IMR-90 (cell line): ENCODE measurements at regions not wholly inside any gene's neighbourhood (a gene's known extent, or its start where the extent isn't known, plus 50 kb on each side); places are given as distances from the start of the nearest gene placed in this dataset.

ENCODE experiments used
- ATAC-seq: fragments of 200-7000 bp; cut with Tn5 transposase; 2 replicates; pipeline ENCODE4 v1.9.1; 2020; ENCODE audit warnings: low read depth, mild to moderate bottlenecking, moderate library complexity
- BruUV-seq: library from RNA; stranded (reverse); fragments of 400-500 nt; replicated peaks from 2 replicates; lab custom pipeline; 2021; lab: Mats Ljungman, UMichigan
- CTCF ChIA-PET: fragments of 300-600 bp; formaldehyde crosslinking; extraction: SDS; loops from one replicate; lab custom pipeline; 2021; ENCODE audit warnings: antibody characterized with exemption; lab: Yijun Ruan, JAX
- POLR2A ChIA-PET: fragments of 300-600 bp; sonication (Branson Sonifier 250); formaldehyde crosslinking; loops from one replicate; lab custom pipeline; 2022; ENCODE audit warnings: antibody characterized with exemption; ENCODE audit not compliant: unreplicated experiment; lab: Charles Lee
- DNase-seq: peaks from one replicate; pipeline ENCODE4 v3.0.0; 2013
- H2AFZ ChIP-seq: replicated peaks from 2 replicates; pipeline ENCODE3; 2013; ENCODE audit warnings: low read length, mild to moderate bottlenecking; ENCODE audit not compliant: poor library complexity
- H2AK5ac ChIP-seq: 2 replicates; pipeline ENCODE4 v1.6.1; 2013; ENCODE audit warnings: low read depth, low read length, inconsistent platforms
- H2AK9ac ChIP-seq: replicated peaks from 2 replicates; pipeline ENCODE3; 2013; ENCODE audit warnings: mild to moderate bottlenecking, low read depth, low read length, moderate library complexity; ENCODE audit not compliant: poor library complexity
- H2BK120ac ChIP-seq: 2 replicates; pipeline ENCODE4 v1.6.1; 2013; ENCODE audit warnings: low read depth, low read length, inconsistent platforms
- H2BK15ac ChIP-seq: 3 replicates; pipeline ENCODE4 v1.6.1; 2013; ENCODE audit warnings: low read depth, low read length, inconsistent platforms
- H2BK20ac ChIP-seq: 2 replicates; pipeline ENCODE4 v1.6.1; 2013; ENCODE audit warnings: low read depth, mild to moderate bottlenecking, inconsistent platforms, low read length, moderate library complexity
- H2BK5ac ChIP-seq: 2 replicates; pipeline ENCODE4 v1.6.1; 2013; ENCODE audit warnings: mild to moderate bottlenecking, low read depth, low read length, inconsistent platforms; ENCODE audit not compliant: poor library complexity, severe bottlenecking
- H3K14ac ChIP-seq: replicated peaks from 2 replicates; pipeline ENCODE4 v1.6.1; 2013; ENCODE audit warnings: low read depth, low read length, inconsistent platforms
- H3K18ac ChIP-seq: 2 replicates; pipeline ENCODE4 v1.6.1; 2013; ENCODE audit warnings: low read depth, low read length, control low read depth
- H3K23ac ChIP-seq: 2 replicates; pipeline ENCODE4 v1.6.1; 2013; ENCODE audit warnings: low read depth, low read length, inconsistent platforms
- H3K27ac ChIP-seq: 2 replicates; pipeline ENCODE4 v1.5.1; 2013; ENCODE audit warnings: mild to moderate bottlenecking, control low read depth, low read length; ENCODE audit not compliant: insufficient read depth
- H3K27me3 ChIP-seq: 2 replicates; pipeline ENCODE4 v1.6.1; 2013; ENCODE audit warnings: low read length; ENCODE audit not compliant: control insufficient read depth, insufficient read depth
- H3K36me3 ChIP-seq: 2 replicates; pipeline ENCODE4 v1.6.1; 2013; ENCODE audit warnings: low read length, mixed read lengths; ENCODE audit not compliant: control insufficient read depth, insufficient read depth
- H3K4ac ChIP-seq: 2 replicates; pipeline ENCODE4 v1.6.1; 2013; ENCODE audit warnings: low read depth, low read length, inconsistent platforms
- H3K4me1 ChIP-seq: 2 replicates; pipeline ENCODE4 v1.6.1; 2013; ENCODE audit warnings: low read length, mixed read lengths; ENCODE audit not compliant: control insufficient read depth, insufficient read depth
- H3K4me2 ChIP-seq: 2 replicates; pipeline ENCODE4 v1.6.1; 2013; ENCODE audit warnings: low read depth, mild to moderate bottlenecking, control low read depth, low read length, moderate library complexity
- H3K4me3 ChIP-seq: 2 replicates; pipeline ENCODE4 v1.5.1; 2013; ENCODE audit warnings: low read depth, mild to moderate bottlenecking, control low read depth, low read length, moderate library complexity; ENCODE audit not compliant: insufficient read depth
- H3K56ac ChIP-seq: 2 replicates; pipeline ENCODE4 v1.6.1; 2013; ENCODE audit warnings: low read length, inconsistent platforms; ENCODE audit not compliant: insufficient read depth; ENCODE audit errors: extremely low read depth
- H3K79me1 ChIP-seq, 2 experiments: 2 replicates each; pipeline ENCODE4 v1.6.1; 2013; ENCODE audit warnings: low read length in 2 of 2, inconsistent platforms in 1 of 2, low read depth in 1 of 2
- H3K9ac ChIP-seq: 2 replicates; pipeline ENCODE4 v1.6.1; 2013; ENCODE audit warnings: low read depth, low read length, control low read depth
- H3K9me1 ChIP-seq: 2 replicates; pipeline ENCODE4 v1.6.1; 2013; ENCODE audit warnings: low read length, inconsistent platforms; ENCODE audit not compliant: insufficient read depth
- H3K9me3 ChIP-seq: 2 replicates; pipeline ENCODE4 v1.6.1; 2013; ENCODE audit warnings: low read length; ENCODE audit not compliant: control insufficient read depth, insufficient read depth
- H4K20me1 ChIP-seq: 2 replicates; pipeline ENCODE4 v1.6.1; 2013; ENCODE audit warnings: low read length, inconsistent platforms; ENCODE audit not compliant: insufficient read depth
- H4K5ac ChIP-seq: 2 replicates; pipeline ENCODE4 v1.6.1; 2013; ENCODE audit warnings: mild to moderate bottlenecking, low read depth, low read length, control low read depth
- H4K8ac ChIP-seq, 2 experiments: 2 replicates each; pipeline ENCODE4 v1.6.1; 2013; ENCODE audit warnings: low read depth in 2 of 2, low read length in 2 of 2, control low read depth in 1 of 2, inconsistent platforms in 1 of 2
- H4K91ac ChIP-seq: 2 replicates; pipeline ENCODE4 v1.6.1; 2013; ENCODE audit warnings: low read depth, low read length, inconsistent platforms; ENCODE audit not compliant: insufficient read depth
- BHLHE40 ChIP-seq: fragments of 150-350 bp; IDR thresholded peaks from 2 replicates; pipeline ENCODE4 v1.6.1; 2016; ENCODE audit warnings: mild to moderate bottlenecking, low read depth, low read length
- CEBPB ChIP-seq: IDR thresholded peaks from 2 replicates; pipeline ENCODE4 v1.6.1; 2012; ENCODE audit warnings: low read depth, low read length, improper control_type of control experiment
- CHD1 ChIP-seq: IDR thresholded peaks from 2 replicates; pipeline ENCODE4 v1.6.1; 2012; ENCODE audit warnings: low read depth, low read length, improper control_type of control experiment
- CTCF ChIP-seq: conservative IDR thresholded peaks from 2 replicates; pipeline ENCODE4 v1.5.1; 2012; ENCODE audit warnings: mild to moderate bottlenecking, low read depth, low read length, improper control_type of control experiment
- ELK1 ChIP-seq: fragments of 150-350 bp; IDR thresholded peaks from 2 replicates; pipeline ENCODE4 v1.6.1; 2016; ENCODE audit warnings: low read depth, mild to moderate bottlenecking, low read length, moderate library complexity, borderline replicate concordance
- FOS ChIP-seq: fragments of 150-350 bp; IDR thresholded peaks from 2 replicates; pipeline ENCODE4 v1.6.1; 2016; ENCODE audit warnings: low read depth, low read length
- MAFK ChIP-seq: IDR thresholded peaks from 2 replicates; pipeline ENCODE4 v1.6.1; 2012; ENCODE audit warnings: low read depth, low read length, improper control_type of control experiment
- MAZ ChIP-seq: IDR thresholded peaks from 2 replicates; pipeline ENCODE4 v1.6.1; 2012; ENCODE audit warnings: low read depth, mild to moderate bottlenecking, low read length, improper control_type of control experiment, moderate library complexity, borderline replicate concordance
- MXI1 ChIP-seq: IDR thresholded peaks from 2 replicates; pipeline ENCODE4 v1.6.1; 2012; ENCODE audit warnings: low read depth, mild to moderate bottlenecking, low read length, moderate library complexity, borderline replicate concordance
- NFE2L2 ChIP-seq: fragments of 150-350 bp; IDR thresholded peaks from 2 replicates; pipeline ENCODE4 v1.6.1; 2016; ENCODE audit warnings: low read depth, mild to moderate bottlenecking, low read length
- POLR2A ChIP-seq: IDR thresholded peaks from 2 replicates; pipeline ENCODE4 v1.6.1; 2012; ENCODE audit warnings: mild to moderate bottlenecking, low read depth, low read length
- RAD21 ChIP-seq: IDR thresholded peaks from 2 replicates; pipeline ENCODE4 v1.6.1; 2012; ENCODE audit warnings: low read length, improper control_type of control experiment
- RCOR1 ChIP-seq: IDR thresholded peaks from 2 replicates; pipeline ENCODE4 v1.6.1; 2012; ENCODE audit warnings: mild to moderate bottlenecking, low read length, improper control_type of control experiment; ENCODE audit not compliant: insufficient replicate concordance
- RFX5 ChIP-seq: IDR thresholded peaks from 2 replicates; pipeline ENCODE4 v1.8.0; 2012; ENCODE audit warnings: low read depth, mild to moderate bottlenecking, low read length, moderate library complexity
- SMC3 ChIP-seq: fragments of 150-350 bp; IDR thresholded peaks from 2 replicates; pipeline ENCODE4 v1.6.1; 2016; ENCODE audit warnings: low read depth, mild to moderate bottlenecking, antibody characterized with exemption, low read length, moderate library complexity
- USF2 ChIP-seq: fragments of 150-350 bp; IDR thresholded peaks from 2 replicates; pipeline ENCODE4 v1.6.1; 2017; ENCODE audit warnings: mild to moderate bottlenecking, antibody characterized with exemption, low read length, low read depth
- WGBS, 2 experiments: methylation state at CpG; one replicate each; pipeline versions ENCODE4 v1.1.5 to v1.1.7; 2013; ENCODE audit warnings: missing lambda C conversion rate in 2 of 2; ENCODE audit not compliant: insufficient read length in 1 of 2; ENCODE audit errors: extremely low coverage in 2 of 2; 5-methylcytosine and 5-hydroxymethylcytosine counted together
- dilution Hi-C: fragments of 300-500 bp; cut with HindIII; formaldehyde crosslinking; loops from one replicate; pipeline ENCODE4 v1.14.3; 2018; ENCODE audit warnings: low sequenced_read_pairs; ENCODE audit not compliant: unreplicated experiment
- in situ Hi-C: fragments of 300-500 bp; cut with MboI; formaldehyde crosslinking; loops from 3 replicates; pipeline ENCODE4 v1.14.3; 2019; ENCODE audit warnings: low sequenced_read_pairs, inconsistent platforms, mixed read lengths
- intact Hi-C: fragments of 100-400 bp; cut with micrococcal nuclease; formaldehyde crosslinking; loops from 2 replicates; pipeline ENCODE4 v1.10.0; 2022

- Histone ChIP-seq H2BK20ac (no peak overlapping the region), H3K4me3 (no peak overlapping the region), H3K23ac (no peak overlapping the region), H4K8ac (no peak overlapping the region), H3K4ac (no peak overlapping the region), H3K36me3 (no peaks in the 10 kb centered on the region), H3K56ac (no peak overlapping the region), H4K20me1 (no peaks in the 10 kb centered on the region), H3K79me1 (no peaks in the 10 kb centered on the region), H4K5ac (no peak overlapping the region), H2AFZ (no peak overlapping the region), H3K27ac (no peak overlapping the region), H2AK9ac (no peak overlapping the region), H2BK15ac (no peak overlapping the region), H3K18ac (no peak overlapping the region), H3K14ac (no peak overlapping the region), H3K4me1 (no peaks in the 10 kb centered on the region), H3K9ac (no peak overlapping the region), H2AK5ac (no peak overlapping the region), H2BK120ac (no peak overlapping the region), H3K27me3 (no peaks in the 10 kb centered on the region), H3K4me2 (no peak overlapping the region), H3K9me3 (no peaks in the 10 kb centered on the region), H3K9me1 (no peaks in the 10 kb centered on the region), H2BK5ac (no peak overlapping the region), H4K91ac (no peak overlapping the region)
- in situ Hi-C loops (no loop called here), intact Hi-C loops (no loop called here), dilution Hi-C loops (no loop called here)
- ATAC-seq (no peak), DNase-seq (no peak)
- ChIA-PET POLR2A (no interaction called here), CTCF (no interaction called here)
- TF ChIP-seq POLR2A (no peak), NFE2L2 (no peak), CEBPB (no peak), MAZ (no peak), RCOR1 (no peak), FOS (no peak), BHLHE40 (no peak), CHD1 (no peak), RAD21 (no peak), ELK1 (no peak), MAFK (no peak), CTCF (no peak), SMC3 (no peak), MXI1 (no peak), USF2 (no peak), RFX5 (no peak)
- no TSS peak for BruUV-seq
- no CpG with 5 or more reads among the region's 1 CpG for WGBS, 2 experiments
Measured at GRCh38 chr5:27172693-27173092, 134.3 kb upstream of the CDH9 start.
